K562 (cell line): ENCODE measurements at regions not wholly inside any gene's neighbourhood (a gene's known extent, or its start where the extent isn't known, plus 50 kb on each side); places are given as distances from the start of the nearest gene placed in this dataset.

Source experiments
- BCOR ChIP-seq: fragments of 450-650 bp; IDR thresholded peaks from 2 replicates; pipeline ENCODE4 v1.6.1; 2016
- SRF ChIP-seq, 2 experiments: fragments of 250-450, 450-650 bp in 1 of 2; sonication (Bioruptor Pico) in 1 of 2; sonication (generic) in 1 of 2; formaldehyde crosslinking; IDR thresholded peaks; 2 replicates each; pipeline versions ENCODE4 v1.5.0 to v1.5.1; 2020 to 2022; ENCODE audit warnings: mild to moderate bottlenecking in 1 of 2, missing genetic modification reagents in 1 of 2
- ZNF224 ChIP-seq: sonication (generic); formaldehyde crosslinking; IDR thresholded peaks from 2 replicates; pipeline ENCODE4 v1.8.0; 2022; ENCODE audit warnings: mild to moderate bottlenecking, missing genetic modification reagents
- ZNF274 ChIP-seq: IDR thresholded peaks from 2 replicates; pipeline ENCODE4 v1.6.1; 2011; ENCODE audit warnings: low read depth, mild to moderate bottlenecking, low read length, moderate library complexity, borderline replicate concordance
- TF ChIP-seq, protein P1 (sequence below), 3 experiments: IDR thresholded peaks in 2 of 3; conservative IDR thresholded peaks in 1 of 3; 2 replicates each; pipeline ENCODE4 v1.5.1; 2011 to 2012; ENCODE audit warnings: low read length in 3 of 3, mild to moderate bottlenecking in 3 of 3, control low read depth in 2 of 3, improper control_type of control experiment in 1 of 3, inconsistent platforms in 1 of 3, low read depth in 1 of 3, mixed read lengths in 1 of 3, moderate library complexity in 1 of 3; ENCODE audit not compliant: insufficient read depth in 2 of 3
- TF ChIP-seq, protein P2 (sequence below): fragments of 450-650 bp; IDR thresholded peaks from 2 replicates; pipeline ENCODE4 v1.6.1; 2018; ENCODE audit not compliant: partially characterized antibody

DNA sequence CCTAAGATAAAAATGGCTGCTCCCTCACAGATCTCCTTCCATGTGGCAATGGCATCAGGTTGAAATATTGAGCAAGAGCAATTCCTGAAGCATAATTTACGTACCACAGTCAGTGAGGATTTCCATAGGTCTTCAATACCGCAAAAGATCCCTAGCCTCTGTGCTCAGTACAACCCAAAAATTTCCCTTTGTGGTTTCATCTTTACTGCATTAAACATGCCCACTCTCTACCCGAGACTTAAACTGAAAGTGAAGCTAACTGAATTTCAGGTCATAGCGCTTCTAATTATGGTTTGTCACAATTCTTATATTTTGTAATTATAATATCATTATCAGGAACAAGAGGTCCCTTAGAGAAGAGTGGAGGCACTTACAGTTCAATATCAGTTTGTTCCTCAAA lies 1071.1 kb downstream of the XPNPEP1 start:
- TF ChIP-seq, protein P1, sequence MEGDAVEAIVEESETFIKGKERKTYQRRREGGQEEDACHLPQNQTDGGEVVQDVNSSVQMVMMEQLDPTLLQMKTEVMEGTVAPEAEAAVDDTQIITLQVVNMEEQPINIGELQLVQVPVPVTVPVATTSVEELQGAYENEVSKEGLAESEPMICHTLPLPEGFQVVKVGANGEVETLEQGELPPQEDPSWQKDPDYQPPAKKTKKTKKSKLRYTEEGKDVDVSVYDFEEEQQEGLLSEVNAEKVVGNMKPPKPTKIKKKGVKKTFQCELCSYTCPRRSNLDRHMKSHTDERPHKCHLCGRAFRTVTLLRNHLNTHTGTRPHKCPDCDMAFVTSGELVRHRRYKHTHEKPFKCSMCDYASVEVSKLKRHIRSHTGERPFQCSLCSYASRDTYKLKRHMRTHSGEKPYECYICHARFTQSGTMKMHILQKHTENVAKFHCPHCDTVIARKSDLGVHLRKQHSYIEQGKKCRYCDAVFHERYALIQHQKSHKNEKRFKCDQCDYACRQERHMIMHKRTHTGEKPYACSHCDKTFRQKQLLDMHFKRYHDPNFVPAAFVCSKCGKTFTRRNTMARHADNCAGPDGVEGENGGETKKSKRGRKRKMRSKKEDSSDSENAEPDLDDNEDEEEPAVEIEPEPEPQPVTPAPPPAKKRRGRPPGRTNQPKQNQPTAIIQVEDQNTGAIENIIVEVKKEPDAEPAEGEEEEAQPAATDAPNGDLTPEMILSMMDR (IDR thresholded peaks at IDR 0.05 in 2 of 3, conservative IDR thresholded peaks at IDR 0.05 in 1 of 3; ENCODE audit: insufficient read depth in 2 of 3, low read depth in 1 of 3, low read length in 3 of 3) = no peak
- no peak for TF ChIP-seq BCOR
- no peak for TF ChIP-seq SRF (CRISPR knock-in tag; IDR thresholded peaks at IDR 0.05)
- TF ChIP-seq ZNF274 = no peak
- TF ChIP-seq ZNF224 (CRISPR knock-in tag) = no peak
- TF ChIP-seq, protein P2, sequence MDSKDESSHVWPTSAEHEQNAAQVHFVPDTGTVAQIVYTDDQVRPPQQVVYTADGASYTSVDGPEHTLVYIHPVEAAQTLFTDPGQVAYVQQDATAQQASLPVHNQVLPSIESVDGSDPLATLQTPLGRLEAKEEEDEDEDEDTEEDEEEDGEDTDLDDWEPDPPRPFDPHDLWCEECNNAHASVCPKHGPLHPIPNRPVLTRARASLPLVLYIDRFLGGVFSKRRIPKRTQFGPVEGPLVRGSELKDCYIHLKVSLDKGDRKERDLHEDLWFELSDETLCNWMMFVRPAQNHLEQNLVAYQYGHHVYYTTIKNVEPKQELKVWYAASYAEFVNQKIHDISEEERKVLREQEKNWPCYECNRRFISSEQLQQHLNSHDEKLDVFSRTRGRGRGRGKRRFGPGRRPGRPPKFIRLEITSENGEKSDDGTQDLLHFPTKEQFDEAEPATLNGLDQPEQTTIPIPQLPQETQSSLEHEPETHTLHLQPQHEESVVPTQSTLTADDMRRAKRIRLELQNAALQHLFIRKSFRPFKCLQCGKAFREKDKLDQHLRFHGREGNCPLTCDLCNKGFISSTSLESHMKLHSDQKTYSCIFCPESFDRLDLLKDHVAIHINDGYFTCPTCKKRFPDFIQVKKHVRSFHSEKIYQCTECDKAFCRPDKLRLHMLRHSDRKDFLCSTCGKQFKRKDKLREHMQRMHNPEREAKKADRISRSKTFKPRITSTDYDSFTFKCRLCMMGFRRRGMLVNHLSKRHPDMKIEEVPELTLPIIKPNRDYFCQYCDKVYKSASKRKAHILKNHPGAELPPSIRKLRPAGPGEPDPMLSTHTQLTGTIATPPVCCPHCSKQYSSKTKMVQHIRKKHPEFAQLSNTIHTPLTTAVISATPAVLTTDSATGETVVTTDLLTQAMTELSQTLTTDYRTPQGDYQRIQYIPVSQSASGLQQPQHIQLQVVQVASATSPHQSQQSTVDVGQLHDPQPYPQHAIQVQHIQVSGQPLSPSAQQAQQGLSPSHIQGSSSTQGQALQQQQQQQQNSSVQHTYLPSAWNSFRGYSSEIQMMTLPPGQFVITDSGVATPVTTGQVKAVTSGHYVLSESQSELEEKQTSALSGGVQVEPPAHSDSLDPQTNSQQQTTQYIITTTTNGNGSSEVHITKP = no peak
